Keratinocyte (primary cell): ENCODE measurements at regions not wholly inside any gene's neighbourhood (a gene's known extent, or its start where the extent isn't known, plus 50 kb on each side); places are given as distances from the start of the nearest gene placed in this dataset.

Experiments used
- DNase-seq: peaks from one replicate; pipeline ENCODE4 v3.0.0-alpha.2; 2011; ENCODE audit warnings: low read depth, missing footprints, low spot score
- FAIRE-seq: peaks from 2 replicates; lab custom pipeline; 2011; peaks lifted over from hg19 to GRCh38; lab: Jason Lieb, UNC
- H2AFZ ChIP-seq: 2 replicates; pipeline ENCODE4 v1.6.0; 2012; ENCODE audit warnings: low read length, control low read depth, inconsistent platforms; ENCODE audit not compliant: control insufficient read depth
- H3K27ac ChIP-seq: 2 replicates; pipeline ENCODE4 v1.5.1; 2011; ENCODE audit warnings: low read length; ENCODE audit not compliant: control insufficient read depth, insufficient read depth
- H3K27me3 ChIP-seq: 3 replicates; pipeline ENCODE4 v1.6.0; 2011; ENCODE audit warnings: low read length; ENCODE audit not compliant: control insufficient read depth, insufficient read depth; ENCODE audit errors: extremely low read depth
- H3K36me3 ChIP-seq, 2 experiments: 2 replicates in 1 of 2; 3 replicates in 1 of 2; pipeline ENCODE4 v1.5.1; 2011; ENCODE audit warnings: low read length in 2 of 2, mild to moderate bottlenecking in 1 of 2; ENCODE audit not compliant: control insufficient read depth in 2 of 2, insufficient read depth in 2 of 2; ENCODE audit errors: extremely low read depth in 1 of 2
- H3K4me1 ChIP-seq: 3 replicates; pipeline ENCODE4 v1.5.1; 2011; ENCODE audit warnings: low read length; ENCODE audit not compliant: control insufficient read depth, insufficient read depth; ENCODE audit errors: extremely low read depth
- H3K4me2 ChIP-seq: 3 replicates; pipeline ENCODE4 v1.6.0; 2011; ENCODE audit warnings: low read depth, low read length; ENCODE audit not compliant: control insufficient read depth, insufficient read depth; ENCODE audit errors: extremely low read depth
- H3K4me3 ChIP-seq, 3 experiments: fragments of 200-600 bp in 1 of 3; sonication (generic) in 1 of 3; 2 replicates in 2 of 3; 3 replicates in 1 of 3; pipeline ENCODE4 v1.5.1; 2011 to 2016; ENCODE audit warnings: low read length in 3 of 3, mild to moderate bottlenecking in 3 of 3, control low read depth in 2 of 3, inconsistent platforms in 1 of 3, low read depth in 1 of 3, mixed read lengths in 1 of 3, mixed run types in 1 of 3, moderate library complexity in 1 of 3; ENCODE audit not compliant: control insufficient read depth in 2 of 3, insufficient read depth in 2 of 3; ENCODE audit errors: extremely low read depth in 1 of 3
- H3K79me2 ChIP-seq: 2 replicates; pipeline ENCODE4 v1.6.0; 2012; ENCODE audit warnings: low read length; ENCODE audit not compliant: control insufficient read depth, insufficient read depth
- H3K9ac ChIP-seq: 3 replicates; pipeline ENCODE4 v1.6.0; 2011; ENCODE audit warnings: low read length; ENCODE audit not compliant: control insufficient read depth, insufficient read depth; ENCODE audit errors: extremely low read depth
- H3K9me1 ChIP-seq: 3 replicates; pipeline ENCODE4 v1.6.0; 2011; ENCODE audit warnings: low read length; ENCODE audit not compliant: control insufficient read depth, insufficient read depth; ENCODE audit errors: extremely low read depth
- H3K9me3 ChIP-seq: 2 replicates; pipeline ENCODE4 v1.5.1; 2012; ENCODE audit warnings: low read depth, low read length; ENCODE audit not compliant: control insufficient read depth
- H4K20me1 ChIP-seq: 3 replicates; pipeline ENCODE4 v1.6.0; 2011; ENCODE audit warnings: low read length; ENCODE audit not compliant: control insufficient read depth, insufficient read depth; ENCODE audit errors: extremely low read depth
- CTCF ChIP-seq, 3 experiments: IDR thresholded peaks in 1 of 3; conservative IDR thresholded peaks in 1 of 3; optimal IDR thresholded peaks in 1 of 3; 2 replicates in 2 of 3; 3 replicates in 1 of 3; pipeline versions ENCODE3 to v1.5.1; 2011; ENCODE audit warnings: low read length in 3 of 3, mild to moderate bottlenecking in 3 of 3, moderate library complexity in 2 of 3, control low read depth in 1 of 3, inconsistent platforms in 1 of 3; ENCODE audit not compliant: insufficient read depth in 2 of 3; ENCODE audit errors: extremely low read depth in 1 of 3
- EZH2 ChIP-seq: IDR thresholded peaks from one replicate; pipeline ENCODE4 v1.6.1; 2012; ENCODE audit warnings: inconsistent platforms, mild to moderate bottlenecking, low read length, moderate library complexity
- dilution Hi-C: fragments of 300-500 bp; cut with MboI; formaldehyde crosslinking; loops from one replicate; pipeline ENCODE4 v1.7.0; 2020; ENCODE audit warnings: low sequenced_read_pairs; ENCODE audit not compliant: extremely low pct_ligation_motif_present

GRCh38 chr3:5846261-5846660 lies 658.8 kb downstream of the EDEM1 start:
- H3K79me2 ChIP-seq: no peaks in the 10 kb centered on the region
- H3K4me3 ChIP-seq: no peak overlapping the region
- no peaks in the 10 kb centered on the region for H3K27me3 ChIP-seq
- no peak overlapping the region for H2AFZ ChIP-seq
- no peaks in the 10 kb centered on the region for H3K36me3 ChIP-seq
- H3K9ac ChIP-seq: no peak overlapping the region
- no peaks in the 10 kb centered on the region for H3K4me1 ChIP-seq
- FAIRE-seq (no peak), DNase-seq (no peak)
- dilution Hi-C loops: no loop called here
- H3K27ac ChIP-seq: no peak overlapping the region
- H4K20me1 ChIP-seq: no peaks in the 10 kb centered on the region
- H3K9me1 ChIP-seq: no peaks in the 10 kb centered on the region
- H3K4me2 ChIP-seq: no peak overlapping the region
- no peaks in the 10 kb centered on the region for H3K9me3 ChIP-seq
- TF ChIP-seq CTCF (optimal IDR thresholded peaks at IDR 0.05 in 1 of 3, IDR thresholded peaks at IDR 0.05 in 1 of 3, conservative IDR thresholded peaks at IDR 0.05 in 1 of 3; ENCODE audit: extremely low read depth in 1 of 3, insufficient read depth in 2 of 3, low read length in 3 of 3) (no peak), EZH2 (no peak)

- Histone ChIP-seq H3K9ac (no peak overlapping the region), H3K9me1 (no peaks in the 10 kb centered on the region), H3K4me3 (no peak overlapping the region), H3K4me1 (no peaks in the 10 kb centered on the region), H3K9me3 (no peaks in the 10 kb centered on the region), H3K36me3 (no peaks in the 10 kb centered on the region), H4K20me1 (no peaks in the 10 kb centered on the region), H3K4me2 (no peak overlapping the region), H3K27me3 (no peaks in the 10 kb centered on the region), H3K79me2 (no peaks in the 10 kb centered on the region), H2AFZ (no peak overlapping the region), H3K27ac (no peak overlapping the region)
- DNase-seq (no peak), FAIRE-seq (no peak)
- dilution Hi-C loops: no loop called here
- TF ChIP-seq CTCF (optimal IDR thresholded peaks at IDR 0.05 in 1 of 3, IDR thresholded peaks at IDR 0.05 in 1 of 3, conservative IDR thresholded peaks at IDR 0.05 in 1 of 3; ENCODE audit: extremely low read depth in 1 of 3, insufficient read depth in 2 of 3, low read length in 3 of 3): no peak
- TF ChIP-seq EZH2: no peak
These were observed 673.6 kb downstream of the EDEM1 start for GRCh38 chr3:5861151-5861550.
